Fibroblast of lung (primary cell): ENCODE measurements at regions not wholly inside any gene's neighbourhood (a gene's known extent, or its start where the extent isn't known, plus 50 kb on each side); places are given as distances from the start of the nearest gene placed in this dataset.

ENCODE experiments used
- CTCF ChIP-seq, 2 donors: IDR thresholded peaks in 1 of 2; conservative IDR thresholded peaks in 1 of 2; 1 replicate in 1 of 2; 2 replicates in 1 of 2; pipeline ENCODE4 v1.5.1; 2011 to 2012; ENCODE audit warnings: low read length in 2 of 2, control low read depth in 1 of 2, inconsistent platforms in 1 of 2, low read depth in 1 of 2, mild to moderate bottlenecking in 1 of 2
- EZH2 ChIP-seq: IDR thresholded peaks from 2 replicates; pipeline ENCODE4 v1.5.1; 2012; ENCODE audit warnings: low read length, control low read depth, mild to moderate bottlenecking; ENCODE audit errors: missing control alignments

DNA sequence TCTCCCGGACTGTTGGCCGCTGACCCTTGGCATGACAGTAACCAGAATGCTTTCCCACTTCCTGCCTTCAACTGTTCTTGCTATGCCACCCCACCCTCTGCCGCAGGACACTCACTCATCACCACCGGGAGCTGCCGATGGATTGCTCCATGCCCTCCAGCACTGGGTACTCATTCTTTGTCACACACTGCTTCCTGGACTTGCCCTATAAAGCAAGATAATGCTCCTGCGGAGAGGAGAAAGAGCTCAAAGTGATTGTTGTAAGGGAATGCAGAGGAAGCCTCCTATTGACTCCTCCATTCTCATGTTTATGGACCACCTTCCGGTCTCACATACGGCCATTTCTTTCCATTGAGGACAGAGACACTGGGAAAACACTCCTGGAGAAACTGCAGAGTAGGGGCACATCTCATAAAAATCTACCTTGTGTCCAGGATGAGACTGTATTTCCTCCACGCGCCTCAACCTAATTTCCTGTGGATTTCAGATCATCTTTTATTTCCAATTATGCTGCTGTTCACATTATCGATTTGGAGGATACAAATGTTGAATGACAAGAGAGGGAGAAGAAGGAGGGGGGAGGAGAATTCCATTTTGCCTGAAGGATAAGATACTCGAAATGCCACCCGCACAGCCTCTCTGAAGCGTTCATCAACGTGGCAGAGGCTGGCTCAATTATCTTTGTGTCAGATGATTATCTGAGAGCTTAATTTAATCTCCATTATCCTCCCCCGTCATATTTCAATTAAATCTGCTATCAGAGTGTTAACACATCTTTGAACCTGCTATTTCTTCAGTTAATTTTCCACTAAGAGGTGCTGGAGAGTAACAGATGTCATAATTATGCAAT lies 486.1 kb upstream of the SALL1 start:
- TF ChIP-seq CTCF (conservative IDR thresholded peaks at IDR 0.05 in 1 of 2, IDR thresholded peaks at IDR 0.05 in 1 of 2; ENCODE audit: low read depth in 1 of 2, low read length in 2 of 2): no peak
- no peak for TF ChIP-seq EZH2
